Right atrium auricular region (tissue), 2 donors: ENCODE measurements at regions not wholly inside any gene's neighbourhood (a gene's known extent, or its start where the extent isn't known, plus 50 kb on each side); places are given as distances from the start of the nearest gene placed in this dataset.

ENCODE experiments used
- DNase-seq: peaks from one replicate; pipeline ENCODE4 v3.0.0-alpha.2; 2019; ENCODE audit warnings: low spot score
- H3K27ac ChIP-seq, 2 donors: fragments of 200-600 bp; sonication (generic); 1 replicate in 1 of 2; 2 replicates in 1 of 2; pipeline ENCODE4 v1.5.1; 2016 to 2019
- H3K27me3 ChIP-seq, 2 donors: fragments of 200-600 bp; sonication (generic); one replicate each; pipeline versions ENCODE4 v1.5.1 to v1.6.0; 2017 to 2019
- H3K36me3 ChIP-seq: fragments of 200-600 bp; sonication (generic); one replicate; pipeline ENCODE4 v1.5.1; 2016
- H3K4me1 ChIP-seq, 2 donors: fragments of 200-600 bp; sonication (generic); one replicate each; pipeline versions ENCODE4 v1.5.1 to v1.6.0; 2017 to 2019
- H3K4me3 ChIP-seq, 2 donors: fragments of 200-600 bp; sonication (generic); 1 replicate in 1 of 2; 2 replicates in 1 of 2; pipeline ENCODE4 v1.5.1; 2017 to 2019; ENCODE audit warnings: mild to moderate bottlenecking in 1 of 2, moderate library complexity in 1 of 2
- H3K9me3 ChIP-seq, 2 donors: fragments of 200-600 bp; sonication (generic); one replicate each; pipeline ENCODE4 v1.5.1; 2019
- CTCF ChIP-seq, 2 donors: fragments of 200-600 bp; sonication (generic); IDR thresholded peaks; one replicate each; pipeline ENCODE4 v1.5.1; 2019; ENCODE audit warnings: antibody characterized with exemption in 2 of 2

DNA sequence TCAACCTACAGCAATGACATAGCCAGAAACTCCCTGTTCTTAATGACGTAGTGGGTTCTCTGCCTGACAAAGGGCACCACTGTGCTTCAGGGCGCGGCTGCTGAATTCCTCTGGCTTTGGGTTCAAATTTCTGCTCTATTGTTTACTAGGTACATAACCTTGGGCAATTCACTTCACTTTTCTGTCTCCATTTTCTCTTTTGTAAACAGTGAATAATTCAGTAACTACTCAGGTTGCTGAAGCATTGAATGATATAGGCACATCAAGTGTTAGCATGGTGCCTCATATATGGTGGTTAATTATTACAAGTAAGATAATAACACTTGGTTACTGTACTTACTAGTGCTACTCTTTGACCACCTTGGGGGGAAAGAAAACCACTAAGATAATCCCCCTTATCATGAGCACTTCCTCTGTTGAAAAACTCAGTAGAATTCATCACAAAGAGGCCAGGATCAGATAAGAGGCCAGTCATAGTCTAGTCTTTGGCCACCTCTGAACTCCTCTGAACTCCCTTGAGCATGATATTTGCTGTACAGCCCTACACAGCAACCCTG is 92.0 kb upstream of the AHR start:
- no peak for DNase-seq
- H3K27me3 ChIP-seq: no peaks in the 10 kb centered on the region
- no peaks in the 10 kb centered on the region for H3K36me3 ChIP-seq
- H3K27ac ChIP-seq: no peak overlapping the region
- no peak for TF ChIP-seq CTCF (IDR thresholded peaks at IDR 0.05)
- no peaks in the 10 kb centered on the region for H3K9me3 ChIP-seq
- no peaks in the 10 kb centered on the region for H3K4me1 ChIP-seq
- no peak overlapping the region for H3K4me3 ChIP-seq

GRCh38 chr7:17207220-17207619 is 91.2 kb upstream of the AHR start:
- no peaks in the 10 kb centered on the region for H3K27me3 ChIP-seq
- no peak overlapping the region for H3K4me3 ChIP-seq
- no peak for DNase-seq
- no peaks in the 10 kb centered on the region for H3K9me3 ChIP-seq
- no peak overlapping the region for H3K27ac ChIP-seq
- H3K4me1 ChIP-seq: peaks cover 0 to 2% of the 10 kb centered on the region in 2 donors
- TF ChIP-seq CTCF (IDR thresholded peaks at IDR 0.05): no peak
- H3K36me3 ChIP-seq: no peaks in the 10 kb centered on the region

GRCh38 chr7:17209101-17209500 is 89.4 kb upstream of the AHR start:
- H3K4me1 ChIP-seq: peaks cover 0 to 8% of the 10 kb centered on the region in 2 donors
- DNase-seq: no peak
- H3K36me3 ChIP-seq: no peaks in the 10 kb centered on the region
- TF ChIP-seq CTCF (IDR thresholded peaks at IDR 0.05): no peak
- no peaks in the 10 kb centered on the region for H3K9me3 ChIP-seq
- H3K27me3 ChIP-seq: no peaks in the 10 kb centered on the region
- no peak overlapping the region for H3K4me3 ChIP-seq
- H3K27ac ChIP-seq: no peak overlapping the region

GRCh38 chr7:17211307-17211836 is 87.1 kb upstream of the AHR start:
- H3K4me1 ChIP-seq: peaks cover 0 to 8% of the 10 kb centered on the region in 2 donors
- no peak for DNase-seq
- no peaks in the 10 kb centered on the region for H3K36me3 ChIP-seq
- no peaks in the 10 kb centered on the region for H3K9me3 ChIP-seq
- no peaks in the 10 kb centered on the region for H3K27me3 ChIP-seq
- no peak for TF ChIP-seq CTCF (IDR thresholded peaks at IDR 0.05)
- no peak overlapping the region for H3K4me3 ChIP-seq
- H3K27ac ChIP-seq: no peak overlapping the region

- DNase-seq: no peak
- Histone ChIP-seq H3K27me3 (no peaks in the 10 kb centered on the region), H3K9me3 (no peaks in the 10 kb centered on the region), H3K27ac (no peak overlapping the region), H3K4me3 (no peak overlapping the region), H3K4me1 (peaks cover 0 to 8% of the 10 kb centered on the region in 2 donors), H3K36me3 (no peaks in the 10 kb centered on the region)
- no peak for TF ChIP-seq CTCF (IDR thresholded peaks at IDR 0.05)
These were observed 86.3 kb upstream of the AHR start for GRCh38 chr7:17212188-17212587.
